ENCODE measurements at regions not wholly inside any gene's neighbourhood (a gene's known extent, or its start where the extent isn't known, plus 50 kb on each side); places are given as distances from the start of the nearest gene placed in this dataset.

GRCh38 chr10:10892290-10892875, 125.3 kb upstream of the CELF2 start (continued):
- TF ChIP-seq MEF2B (IDR thresholded peaks at IDR 0.05; ENCODE audit: partially characterized antibody, poor library complexity, severe bottlenecking) (no peak), CREB1 (IDR thresholded peaks at IDR 0.05; ENCODE audit: low read depth) (no peak), EED (IDR thresholded peaks at IDR 0.05; ENCODE audit: low read depth) (no peak), PRDM15 (CRISPR knock-in tag; IDR thresholded peaks at IDR 0.05) (no peak), RFX5 (IDR thresholded peaks at IDR 0.05; ENCODE audit: low read depth, low read length) (no peak), SIN3A (IDR thresholded peaks at IDR 0.05; ENCODE audit: low read depth, low read length) (no peak)

- Histone ChIP-seq H3K4me2 (ENCODE audit: control insufficient read depth, insufficient read depth) (no peak overlapping the region), H3K4me3 (no peak overlapping the region), H3K4me1 (ENCODE audit: control insufficient read depth, insufficient read depth, low read length) (no peaks in the 10 kb centered on the region), H2AFZ (ENCODE audit: control insufficient read depth, low read depth, low read length) (no peak overlapping the region), H3K27me3 (replicated peaks in 1 of 2; ENCODE audit: control insufficient read depth in 2 of 2, insufficient read depth in 2 of 2, low read length in 1 of 2) (no peaks in the 10 kb centered on the region; a peak in 1 of 4 replicates), H3K9ac (ENCODE audit: control insufficient read depth, insufficient read depth, low read length) (no peak overlapping the region), H4K20me1 (ENCODE audit: control insufficient read depth, insufficient read depth) (no peaks in the 10 kb centered on the region), H3K27ac (ENCODE audit: control insufficient read depth, insufficient read depth) (no peak overlapping the region), H3K36me3 (ENCODE audit: control insufficient read depth in 2 of 2, insufficient read depth in 2 of 2, low read length in 1 of 2) (no peaks in the 10 kb centered on the region), H3K9me3 (replicated peaks; ENCODE audit: control insufficient read depth, insufficient read depth, low read length) (no peaks in the 10 kb centered on the region), H3K79me2 (ENCODE audit: control insufficient read depth, insufficient read depth, low read length) (no peaks in the 10 kb centered on the region)
- in situ Hi-C loops (cut with MboI): no loop called here
- DNase-seq (ENCODE audit: low read depth, low spot score) (no peak), ATAC-seq (no peak), FAIRE-seq (no peak)
- intact Hi-C loops (cut with micrococcal nuclease; ENCODE audit: unreplicated experiment): no loop called here
- ChIA-PET RAD21 (ENCODE audit: unreplicated experiment) (no interaction called here), SMC1A (ENCODE audit: uncharacterized antibody, unreplicated experiment) (no interaction called here), POLR2A (no interaction called here), CTCF (no interaction called here)
- no TSS peak for BruUV-seq (replicated peaks)
- TF ChIP-seq MLLT1 (IDR thresholded peaks at IDR 0.05) (no peak), SREBF1 (IDR thresholded peaks at IDR 0.05; ENCODE audit: low read length) (no peak), CTCF (IDR thresholded peaks at IDR 0.05 in 2 of 3, conservative IDR thresholded peaks at IDR 0.05 in 1 of 3; ENCODE audit: control insufficient read depth in 2 of 3, extremely low read depth in 1 of 3, insufficient read depth in 1 of 3, low read depth in 3 of 3, low read length in 3 of 3) (no peak), E2F4 (IDR thresholded peaks at IDR 0.05; ENCODE audit: low read depth, low read length) (no peak)
- WGBS (ENCODE audit: insufficient coverage, insufficient replicate concordance, low lambda C conversion rate, missing lambda C conversion rate): 30% methylated on average over 3 of the region's 3 CpGs
Measured at GRCh38 chr10:10897400-10897799, 120.3 kb upstream of the CELF2 start.
